NB4 (cell line): ENCODE measurements at regions not wholly inside any gene's neighbourhood (a gene's known extent, or its start where the extent isn't known, plus 50 kb on each side); places are given as distances from the start of the nearest gene placed in this dataset.

ENCODE experiments used
- DNase-seq: peaks from one replicate; pipeline ENCODE4 v3.0.0; 2010; ENCODE audit warnings: low read depth
- H3K4me3 ChIP-seq: one replicate; pipeline ENCODE4 v1.5.1; 2011; ENCODE audit warnings: mild to moderate bottlenecking, low read depth, low read length, moderate library complexity
- CTCF ChIP-seq: IDR thresholded peaks from one replicate; pipeline ENCODE4 v1.5.1; 2012; ENCODE audit warnings: low read depth, low read length
- MAX ChIP-seq: IDR thresholded peaks from 2 replicates; pipeline ENCODE4 v1.6.1; 2011; ENCODE audit warnings: low read depth, low read length
- MYC ChIP-seq: IDR thresholded peaks from 2 replicates; pipeline ENCODE4 v1.6.1; 2011; ENCODE audit warnings: low read depth, low read length
- POLR2A ChIP-seq: IDR thresholded peaks from 2 replicates; pipeline ENCODE4 v1.6.1; 2011; ENCODE audit warnings: mild to moderate bottlenecking; ENCODE audit not compliant: insufficient read length; ENCODE audit errors: extremely low read depth

GRCh38 chr6:55696501-55696900, 117.5 kb upstream of the HMGCLL1 start:
- TF ChIP-seq MYC (no peak), CTCF (no peak), POLR2A (no peak), MAX (no peak)
- H3K4me3 ChIP-seq = no peak overlapping the region
- DNase-seq = no peak

- TF ChIP-seq POLR2A (no peak), CTCF (no peak), MAX (no peak), MYC (no peak)
- H3K4me3 ChIP-seq = no peak overlapping the region
- no peak for DNase-seq
Observed at GRCh38 chr6:55696041-55696440, 117.0 kb upstream of the HMGCLL1 start.

- no peak for TF ChIP-seq POLR2A
- no peak for TF ChIP-seq CTCF
- no peak for TF ChIP-seq MAX
- TF ChIP-seq MYC = no peak
- no peak for DNase-seq
- no peak overlapping the region for H3K4me3 ChIP-seq
Observed at GRCh38 chr6:55694759-55695158, 115.8 kb upstream of the HMGCLL1 start.

GRCh38 chr6:55694148-55694547, 115.2 kb upstream of the HMGCLL1 start:
- no peak for DNase-seq
- TF ChIP-seq CTCF (no peak), MAX (no peak), MYC (no peak), POLR2A (no peak)
- no peak overlapping the region for H3K4me3 ChIP-seq

GRCh38 chr6:55679503-55679902, 100.5 kb upstream of the HMGCLL1 start:
- no peak for DNase-seq
- TF ChIP-seq POLR2A = no peak
- TF ChIP-seq MYC = no peak
- no peak for TF ChIP-seq MAX
- TF ChIP-seq CTCF = no peak
- no peak overlapping the region for H3K4me3 ChIP-seq
